Nephron (organoid): ENCODE measurements at regions not wholly inside any gene's neighbourhood (a gene's known extent, or its start where the extent isn't known, plus 50 kb on each side); places are given as distances from the start of the nearest gene placed in this dataset.
A peak's percentile ranks its signal among the peaks of the same experiment; 100 is the strongest.
"Not testable (repeated sequence)": the region's sequence is repeated elsewhere in the genome, so short reads cannot be mapped to it uniquely, and the experiment has no call there.

Experiments
- H3K27ac Mint-ChIP-seq, 3 experiments: 2 replicates each; pipeline ENCODE4 v1.8.0; 2020; ENCODE audit warnings: mixed read lengths in 3 of 3, mild to moderate bottlenecking in 2 of 3, moderate library complexity in 1 of 3
- H3K27me3 Mint-ChIP-seq: 2 replicates; pipeline ENCODE4 v1.8.0; 2021; ENCODE audit warnings: low read depth, mild to moderate bottlenecking, moderate library complexity, mixed read lengths
- H3K36me3 Mint-ChIP-seq: 2 replicates; pipeline ENCODE4 v1.8.0; 2020; ENCODE audit warnings: low read depth, mixed read lengths
- H3K4me1 Mint-ChIP-seq: 2 replicates; pipeline ENCODE4 v1.8.0; 2020; ENCODE audit warnings: mixed read lengths
- H3K4me3 Mint-ChIP-seq, 3 experiments: 2 replicates each; pipeline ENCODE4 v1.8.0; 2020; ENCODE audit warnings: mild to moderate bottlenecking in 3 of 3, mixed read lengths in 3 of 3, moderate library complexity in 2 of 3
- H3K9me3 Mint-ChIP-seq: 2 replicates; pipeline ENCODE4 v1.8.0; 2020; ENCODE audit warnings: mixed read lengths
- TF ChIP-seq, protein P1 (sequence below), 3 experiments: fragments of 200-600 bp; sonication (generic); IDR thresholded peaks; one replicate each; pipeline ENCODE4 v1.5.0; 2021; ENCODE audit warnings: antibody characterized with exemption in 3 of 3; ENCODE audit not compliant: unreplicated experiment in 3 of 3

GRCh38 chr10:60531006-60531405, 141.3 kb upstream of the ANK3 start:
- Mint-ChIP-seq H3K9me3 (no peaks in the 10 kb centered on the region), H3K27me3 (no peaks in the 10 kb centered on the region), H3K4me1 (peaks cover 9% of the 10 kb centered on the region), H3K27ac (no peak overlapping the region), H3K36me3 (no peaks in the 10 kb centered on the region), H3K4me3 (no peak overlapping the region)
- TF ChIP-seq, protein P1, sequence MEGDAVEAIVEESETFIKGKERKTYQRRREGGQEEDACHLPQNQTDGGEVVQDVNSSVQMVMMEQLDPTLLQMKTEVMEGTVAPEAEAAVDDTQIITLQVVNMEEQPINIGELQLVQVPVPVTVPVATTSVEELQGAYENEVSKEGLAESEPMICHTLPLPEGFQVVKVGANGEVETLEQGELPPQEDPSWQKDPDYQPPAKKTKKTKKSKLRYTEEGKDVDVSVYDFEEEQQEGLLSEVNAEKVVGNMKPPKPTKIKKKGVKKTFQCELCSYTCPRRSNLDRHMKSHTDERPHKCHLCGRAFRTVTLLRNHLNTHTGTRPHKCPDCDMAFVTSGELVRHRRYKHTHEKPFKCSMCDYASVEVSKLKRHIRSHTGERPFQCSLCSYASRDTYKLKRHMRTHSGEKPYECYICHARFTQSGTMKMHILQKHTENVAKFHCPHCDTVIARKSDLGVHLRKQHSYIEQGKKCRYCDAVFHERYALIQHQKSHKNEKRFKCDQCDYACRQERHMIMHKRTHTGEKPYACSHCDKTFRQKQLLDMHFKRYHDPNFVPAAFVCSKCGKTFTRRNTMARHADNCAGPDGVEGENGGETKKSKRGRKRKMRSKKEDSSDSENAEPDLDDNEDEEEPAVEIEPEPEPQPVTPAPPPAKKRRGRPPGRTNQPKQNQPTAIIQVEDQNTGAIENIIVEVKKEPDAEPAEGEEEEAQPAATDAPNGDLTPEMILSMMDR (IDR thresholded peaks at IDR 0.05; ENCODE audit: unreplicated experiment in 3 of 3), result no peak

DNA sequence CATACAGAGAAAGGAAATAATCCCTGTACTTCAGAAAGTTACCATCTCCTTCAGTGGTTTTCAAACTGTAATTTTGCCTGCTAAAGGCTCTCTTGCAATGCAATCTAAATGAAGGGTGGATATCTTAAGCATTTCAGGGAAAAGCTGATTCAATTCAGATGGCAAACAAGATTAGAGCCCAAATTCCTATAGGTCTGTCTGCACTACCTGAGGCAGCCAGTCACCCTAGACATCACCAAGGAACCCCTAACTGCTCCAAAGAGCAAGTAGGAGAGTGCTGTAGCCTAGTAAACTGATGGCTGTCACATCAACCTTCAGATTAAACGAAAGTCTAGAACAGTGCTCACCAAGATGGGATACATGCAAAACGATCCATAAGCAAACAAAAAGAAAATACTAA, 138.0 kb upstream of the ANK3 start:
- Mint-ChIP-seq H3K27ac (no peak overlapping the region), H3K36me3 (peaks cover 8% of the 10 kb centered on the region), H3K9me3 (peaks cover 3% of the 10 kb centered on the region), H3K4me3 (no peak overlapping the region), H3K27me3 (no peaks in the 10 kb centered on the region), H3K4me1 (peaks cover 10% of the 10 kb centered on the region)
- TF ChIP-seq, protein P1 (IDR thresholded peaks at IDR 0.05; ENCODE audit: unreplicated experiment in 3 of 3), result no peak

- no peaks in the 10 kb centered on the region for H3K27me3 Mint-ChIP-seq
- H3K4me3 Mint-ChIP-seq, result no peak overlapping the region
- TF ChIP-seq, protein P1 (IDR thresholded peaks at IDR 0.05; ENCODE audit: unreplicated experiment in 3 of 3), result no peak
- peaks cover 17% of the 10 kb centered on the region for H3K4me1 Mint-ChIP-seq
- H3K9me3 Mint-ChIP-seq, result peaks cover 3% of the 10 kb centered on the region
- H3K36me3 Mint-ChIP-seq, result peaks cover 8% of the 10 kb centered on the region
- peak overlapping the region in 1 of 3 experiments; percentile 30 for H3K27ac Mint-ChIP-seq
Measured at GRCh38 chr10:60525716-60526585, 136.3 kb upstream of the ANK3 start.

DNA sequence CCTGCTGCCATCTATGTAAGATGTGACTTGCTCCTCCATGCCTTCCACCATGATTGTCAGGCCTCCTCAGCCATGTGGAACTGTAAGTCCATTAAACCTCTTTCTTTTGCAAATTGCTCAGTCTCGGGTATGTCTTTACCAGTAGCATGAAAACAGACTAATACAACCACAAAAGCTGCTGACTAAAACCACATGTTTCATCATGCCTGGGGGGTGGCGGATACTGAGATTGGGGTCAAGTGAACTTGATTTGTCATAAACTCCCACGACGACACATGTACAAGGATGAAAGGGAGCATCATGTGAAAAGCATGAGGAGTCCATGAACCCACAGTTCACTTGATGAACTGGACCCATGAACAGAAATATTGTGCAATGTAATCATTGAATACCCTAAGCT, 134.9 kb upstream of the ANK3 start:
- Mint-ChIP-seq H3K9me3 (peaks cover 3% of the 10 kb centered on the region), H3K27me3 (no peaks in the 10 kb centered on the region), H3K36me3 (peaks cover 8% of the 10 kb centered on the region), H3K27ac (no peak overlapping the region), H3K4me3 (no peak overlapping the region), H3K4me1 (peaks cover 17% of the 10 kb centered on the region)
- TF ChIP-seq, protein P1 (IDR thresholded peaks at IDR 0.05; ENCODE audit: unreplicated experiment in 3 of 3), result no peak

GRCh38 chr10:60523371-60523770, 133.7 kb upstream of the ANK3 start:
- not testable (repeated sequence) for H3K9me3 Mint-ChIP-seq, H3K27me3 Mint-ChIP-seq, H3K27ac Mint-ChIP-seq, H3K36me3 Mint-ChIP-seq, H3K4me3 Mint-ChIP-seq
- peaks cover 17% of the 10 kb centered on the region for H3K4me1 Mint-ChIP-seq

- peaks cover 3% of the 10 kb centered on the region for H3K9me3 Mint-ChIP-seq
- peaks cover 17% of the 10 kb centered on the region for H3K4me1 Mint-ChIP-seq
- H3K4me3 Mint-ChIP-seq, result no peak overlapping the region
- H3K27ac Mint-ChIP-seq, result peak overlapping the region; percentile 18 to 41 (median 34)
- TF ChIP-seq, protein P1 (IDR thresholded peaks at IDR 0.05; ENCODE audit: unreplicated experiment in 3 of 3), result no peak
- peaks cover 8% of the 10 kb centered on the region for H3K36me3 Mint-ChIP-seq
- H3K27me3 Mint-ChIP-seq, result no peaks in the 10 kb centered on the region
Measured at GRCh38 chr10:60522617-60523016, 132.9 kb upstream of the ANK3 start.
